H9 (cell line): ENCODE measurements at regions not wholly inside any gene's neighbourhood (a gene's known extent, or its start where the extent isn't known, plus 50 kb on each side); places are given as distances from the start of the nearest gene placed in this dataset.

Source experiments
- DNase-seq: peaks from one replicate; pipeline ENCODE4 v3.0.0-alpha.2; 2017
- H2AFZ ChIP-seq: one replicate; pipeline ENCODE4 v1.6.1; 2013; ENCODE audit warnings: mild to moderate bottlenecking, low read length, control low read depth, moderate library complexity
- H2AK5ac ChIP-seq: 2 replicates; pipeline ENCODE4 v1.6.1; 2013; ENCODE audit warnings: low read length, control low read depth, mixed read lengths; ENCODE audit not compliant: insufficient read length
- H2BK120ac ChIP-seq: one replicate; pipeline ENCODE4 v1.6.1; 2013; ENCODE audit warnings: low read depth, mild to moderate bottlenecking, low read length, control low read depth, inconsistent platforms; ENCODE audit not compliant: poor library complexity, severe bottlenecking
- H2BK12ac ChIP-seq: 2 replicates; pipeline ENCODE4 v1.6.1; 2013; ENCODE audit warnings: low read length, control low read depth, mixed read lengths, low read depth; ENCODE audit not compliant: insufficient read length
- H2BK15ac ChIP-seq: 2 replicates; pipeline ENCODE4 v1.6.1; 2013; ENCODE audit warnings: low read depth, low read length, control low read depth
- H2BK20ac ChIP-seq: one replicate; pipeline ENCODE4 v1.6.1; 2013; ENCODE audit warnings: low read depth, mild to moderate bottlenecking, low read length, control low read depth, inconsistent platforms; ENCODE audit not compliant: poor library complexity, severe bottlenecking
- H2BK5ac ChIP-seq: 2 replicates; pipeline ENCODE4 v1.6.1; 2013; ENCODE audit warnings: low read length, control low read depth, mixed read lengths; ENCODE audit not compliant: insufficient read length
- H3K14ac ChIP-seq: 2 replicates; pipeline ENCODE4 v1.6.1; 2013; ENCODE audit warnings: low read length, control low read depth; ENCODE audit not compliant: insufficient read depth
- H3K18ac ChIP-seq: 2 replicates; pipeline ENCODE4 v1.6.1; 2013; ENCODE audit warnings: low read depth, mild to moderate bottlenecking, mixed read lengths, low read length, control low read depth; ENCODE audit not compliant: insufficient read length
- H3K23ac ChIP-seq: 2 replicates; pipeline ENCODE4 v1.6.1; 2013; ENCODE audit warnings: low read length, control low read depth, mixed read lengths, low read depth; ENCODE audit not compliant: insufficient read length
- H3K23me2 ChIP-seq: 2 replicates; pipeline ENCODE4 v1.6.1; 2013; ENCODE audit warnings: low read depth, mild to moderate bottlenecking, mixed read lengths, low read length, control low read depth; ENCODE audit not compliant: insufficient read length, poor library complexity, severe bottlenecking
- H3K27ac ChIP-seq: 2 replicates; pipeline ENCODE4 v1.5.1; 2013; ENCODE audit warnings: low read length, control low read depth, mixed read lengths, low read depth; ENCODE audit not compliant: insufficient read length
- H3K27me3 ChIP-seq: 2 replicates; pipeline ENCODE4 v1.6.1; 2013; ENCODE audit warnings: low read length, control low read depth, inconsistent platforms; ENCODE audit not compliant: insufficient read depth
- H3K4ac ChIP-seq: 2 replicates; pipeline ENCODE4 v1.6.1; 2013; ENCODE audit warnings: low read depth, mild to moderate bottlenecking, control low read depth, inconsistent platforms, low read length, moderate library complexity
- H3K4me1 ChIP-seq: 2 replicates; pipeline ENCODE4 v1.6.1; 2013; ENCODE audit warnings: low read length, control low read depth, inconsistent platforms; ENCODE audit not compliant: insufficient read depth
- H3K4me2 ChIP-seq: 2 replicates; pipeline ENCODE4 v1.6.1; 2013; ENCODE audit warnings: low read length, control low read depth, mixed read lengths; ENCODE audit not compliant: insufficient read length, insufficient read depth
- H3K56ac ChIP-seq: 2 replicates; pipeline ENCODE4 v1.6.1; 2013; ENCODE audit warnings: low read depth, mild to moderate bottlenecking, mixed read lengths, low read length, control low read depth; ENCODE audit not compliant: insufficient read length
- H3K79me1 ChIP-seq: 2 replicates; pipeline ENCODE4 v1.6.1; 2013; ENCODE audit warnings: low read depth, mild to moderate bottlenecking, moderate library complexity, low read length, control low read depth, inconsistent platforms; ENCODE audit not compliant: insufficient read depth, poor library complexity, severe bottlenecking
- H3K79me2 ChIP-seq: 2 replicates; pipeline ENCODE4 v1.6.1; 2013; ENCODE audit warnings: low read length, control low read depth, inconsistent platforms; ENCODE audit not compliant: insufficient read depth
- H3K9ac ChIP-seq: 2 replicates; pipeline ENCODE4 v1.6.1; 2013; ENCODE audit warnings: low read length, control low read depth, mixed read lengths; ENCODE audit not compliant: insufficient read length; ENCODE audit errors: extremely low read depth
- H3K9me3 ChIP-seq: one replicate; pipeline ENCODE4 v1.6.1; 2013; ENCODE audit warnings: low read depth, low read length, inconsistent platforms; ENCODE audit not compliant: control insufficient read depth
- H3T11ph ChIP-seq: one replicate; pipeline ENCODE4 v1.6.1; 2013; ENCODE audit warnings: mild to moderate bottlenecking, low read length, control low read depth, inconsistent platforms
- H4K20me1 ChIP-seq: one replicate; pipeline ENCODE4 v1.6.1; 2013; ENCODE audit not compliant: control insufficient read depth, insufficient read length, insufficient read depth
- H4K5ac ChIP-seq: 2 replicates; pipeline ENCODE4 v1.6.1; 2013; ENCODE audit warnings: low read depth, mild to moderate bottlenecking, mixed read lengths, low read length, control low read depth; ENCODE audit not compliant: insufficient read length
- H4K8ac ChIP-seq: replicated peaks from 2 replicates; pipeline ENCODE4 v1.6.1; 2013; ENCODE audit warnings: low read length, control low read depth, mixed read lengths, low read depth; ENCODE audit not compliant: insufficient read length
- H4K91ac ChIP-seq: 2 replicates; pipeline ENCODE4 v1.6.1; 2013; ENCODE audit warnings: low read depth, mild to moderate bottlenecking, moderate library complexity, mixed read lengths, low read length, control low read depth; ENCODE audit not compliant: insufficient read length
- H3K27ac Mint-ChIP-seq, 3 experiments: 2 replicates in 2 of 3; 3 replicates in 1 of 3; pipeline ENCODE4 v1.8.0; 2020 to 2021; ENCODE audit warnings: mixed read lengths in 3 of 3, mild to moderate bottlenecking in 1 of 3, moderate library complexity in 1 of 3
- H3K27me3 Mint-ChIP-seq: 2 replicates; pipeline ENCODE4 v1.8.0; 2021; ENCODE audit warnings: low read depth, mild to moderate bottlenecking, moderate library complexity, mixed read lengths
- H3K36me3 Mint-ChIP-seq, 3 experiments: 2 replicates in 2 of 3; 3 replicates in 1 of 3; pipeline ENCODE4 v1.8.0; 2020 to 2021; ENCODE audit warnings: low read depth in 3 of 3, mixed read lengths in 3 of 3; ENCODE audit not compliant: insufficient read depth in 1 of 3
- H3K4me1 Mint-ChIP-seq, 2 experiments: 2 replicates each; pipeline ENCODE4 v1.8.0; 2020; ENCODE audit warnings: mixed read lengths in 2 of 2
- H3K4me3 Mint-ChIP-seq, 2 experiments: 2 replicates in 1 of 2; 3 replicates in 1 of 2; pipeline ENCODE4 v1.8.0; 2020 to 2021; ENCODE audit warnings: mild to moderate bottlenecking in 2 of 2, mixed read lengths in 2 of 2, moderate library complexity in 1 of 2
- H3K9me3 Mint-ChIP-seq, 2 experiments: 2 replicates in 1 of 2; 3 replicates in 1 of 2; pipeline ENCODE4 v1.8.0; 2020; ENCODE audit warnings: mild to moderate bottlenecking in 2 of 2, mixed read lengths in 2 of 2, moderate library complexity in 1 of 2
- WGBS: extraction: QIAGEN DNeasy Blood & Tissue Kit; methylation state at CpG from one replicate; pipeline ENCODE4 v1.1.7; 2013; ENCODE audit warnings: missing lambda C conversion rate, low lambda C conversion rate, mixed read lengths; ENCODE audit not compliant: insufficient read length; ENCODE audit errors: extremely low coverage; 5-methylcytosine and 5-hydroxymethylcytosine counted together
- TF ChIP-seq, protein P1 (sequence below): fragments of 200-600 bp; sonication (generic); conservative IDR thresholded peaks from 3 replicates; pipeline ENCODE4 v1.8.0; 2021; ENCODE audit warnings: antibody characterized with exemption, mild to moderate bottlenecking

- no peak overlapping the region for H2BK12ac ChIP-seq
- H3K23me2 ChIP-seq, result no peaks in the 10 kb centered on the region
- H4K20me1 ChIP-seq, result no peaks in the 10 kb centered on the region
- TF ChIP-seq, protein P1, sequence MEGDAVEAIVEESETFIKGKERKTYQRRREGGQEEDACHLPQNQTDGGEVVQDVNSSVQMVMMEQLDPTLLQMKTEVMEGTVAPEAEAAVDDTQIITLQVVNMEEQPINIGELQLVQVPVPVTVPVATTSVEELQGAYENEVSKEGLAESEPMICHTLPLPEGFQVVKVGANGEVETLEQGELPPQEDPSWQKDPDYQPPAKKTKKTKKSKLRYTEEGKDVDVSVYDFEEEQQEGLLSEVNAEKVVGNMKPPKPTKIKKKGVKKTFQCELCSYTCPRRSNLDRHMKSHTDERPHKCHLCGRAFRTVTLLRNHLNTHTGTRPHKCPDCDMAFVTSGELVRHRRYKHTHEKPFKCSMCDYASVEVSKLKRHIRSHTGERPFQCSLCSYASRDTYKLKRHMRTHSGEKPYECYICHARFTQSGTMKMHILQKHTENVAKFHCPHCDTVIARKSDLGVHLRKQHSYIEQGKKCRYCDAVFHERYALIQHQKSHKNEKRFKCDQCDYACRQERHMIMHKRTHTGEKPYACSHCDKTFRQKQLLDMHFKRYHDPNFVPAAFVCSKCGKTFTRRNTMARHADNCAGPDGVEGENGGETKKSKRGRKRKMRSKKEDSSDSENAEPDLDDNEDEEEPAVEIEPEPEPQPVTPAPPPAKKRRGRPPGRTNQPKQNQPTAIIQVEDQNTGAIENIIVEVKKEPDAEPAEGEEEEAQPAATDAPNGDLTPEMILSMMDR, result no peak
- no peaks in the 10 kb centered on the region for H3K27me3 ChIP-seq
- H4K5ac ChIP-seq, result no peak overlapping the region
- 0 out of 2 replicates have a peak overlapping the region, but pooled peaks have one; percentile 5 for H3K14ac ChIP-seq
- no peak overlapping the region for H3K9ac ChIP-seq
- H3K4me1 ChIP-seq, result peaks cover 6% of the 10 kb centered on the region
- no peak overlapping the region for H4K8ac ChIP-seq
- Mint-ChIP-seq H3K27ac (no peak overlapping the region), H3K36me3 (no peaks in the 10 kb centered on the region), H3K4me3 (no peak overlapping the region), H3K27me3 (peaks cover 7% of the 10 kb centered on the region), H3K4me1 (peaks cover 30 to 32% of the 10 kb centered on the region in 2 experiments), H3K9me3 (no peaks in the 10 kb centered on the region)
- no peak overlapping the region for H3K27ac ChIP-seq
- WGBS, result no CpG with 5 or more reads among the region's 2 CpGs
- no peak for DNase-seq
- H3K18ac ChIP-seq, result no peak overlapping the region
- no peak overlapping the region for H4K91ac ChIP-seq
- no peak overlapping the region for H2BK15ac ChIP-seq
- H2BK120ac ChIP-seq, result no peak overlapping the region
- no peak overlapping the region for H3K4ac ChIP-seq
- H3K4me2 ChIP-seq, result no peak overlapping the region
- H2BK5ac ChIP-seq, result no peak overlapping the region
- H2BK20ac ChIP-seq, result peak overlapping the region; percentile 76
- H3K79me2 ChIP-seq, result no peaks in the 10 kb centered on the region
- H2AFZ ChIP-seq, result no peak overlapping the region
- H3K79me1 ChIP-seq, result no peaks in the 10 kb centered on the region
- H3K23ac ChIP-seq, result no peak overlapping the region
- H3K9me3 ChIP-seq, result no peaks in the 10 kb centered on the region
- H3K56ac ChIP-seq, result no peak overlapping the region
- H3T11ph ChIP-seq, result no peak overlapping the region
- H2AK5ac ChIP-seq, result no peak overlapping the region
Measured at GRCh38 chr14:95817271-95817670, 59.4 kb upstream of the TUNAR start.
